HepG2 (cell line): ENCODE measurements at regions not wholly inside any gene's neighbourhood (a gene's known extent, or its start where the extent isn't known, plus 50 kb on each side); places are given as distances from the start of the nearest gene placed in this dataset.

Experiments
- CEBPB ChIP-seq: IDR thresholded peaks from 2 replicates; pipeline ENCODE4 v1.6.1; 2011; ENCODE audit warnings: low read depth, low read length, improper control_type of control experiment, borderline replicate concordance
- DNMT1 ChIP-seq: sonication (generic); formaldehyde crosslinking; IDR thresholded peaks from 2 replicates; pipeline ENCODE4 v1.5.1; 2020; ENCODE audit warnings: mild to moderate bottlenecking, missing genetic modification reagents
- MEIS1 ChIP-seq: sonication (generic); formaldehyde crosslinking; IDR thresholded peaks from 2 replicates; pipeline ENCODE4 v1.9.0; 2021; ENCODE audit warnings: mild to moderate bottlenecking, missing genetic modification reagents, moderate library complexity, borderline replicate concordance
- POLR2A ChIP-seq, 2 experiments: IDR thresholded peaks; 2 replicates each; pipeline ENCODE4 v1.6.1; 2011; ENCODE audit warnings: low read depth in 2 of 2, low read length in 2 of 2, mild to moderate bottlenecking in 1 of 2, moderate library complexity in 1 of 2; ENCODE audit not compliant: insufficient read depth in 1 of 2
- U2AF1 ChIP-seq: fragments of 200-400 bp; formaldehyde crosslinking; optimal IDR thresholded peaks from 2 replicates; pipeline ENCODE3; 2017; ENCODE audit warnings: mild to moderate bottlenecking, low read depth, low read length
- ZNF331 ChIP-seq: sonication (generic); formaldehyde crosslinking; IDR thresholded peaks from 2 replicates; pipeline ENCODE4 v1.4.0; 2020; ENCODE audit warnings: missing genetic modification reagents
- ZNF841 ChIP-seq: sonication (generic); formaldehyde crosslinking; IDR thresholded peaks from 2 replicates; pipeline ENCODE4 v1.8.1; 2023; ENCODE audit warnings: missing genetic modification reagents, borderline replicate concordance
- TF ChIP-seq, protein P1 (sequence below): sonication (generic); formaldehyde crosslinking; IDR thresholded peaks from 2 replicates; pipeline ENCODE4 v1.5.0; 2020; ENCODE audit warnings: mild to moderate bottlenecking, missing genetic modification reagents, moderate library complexity

DNA sequence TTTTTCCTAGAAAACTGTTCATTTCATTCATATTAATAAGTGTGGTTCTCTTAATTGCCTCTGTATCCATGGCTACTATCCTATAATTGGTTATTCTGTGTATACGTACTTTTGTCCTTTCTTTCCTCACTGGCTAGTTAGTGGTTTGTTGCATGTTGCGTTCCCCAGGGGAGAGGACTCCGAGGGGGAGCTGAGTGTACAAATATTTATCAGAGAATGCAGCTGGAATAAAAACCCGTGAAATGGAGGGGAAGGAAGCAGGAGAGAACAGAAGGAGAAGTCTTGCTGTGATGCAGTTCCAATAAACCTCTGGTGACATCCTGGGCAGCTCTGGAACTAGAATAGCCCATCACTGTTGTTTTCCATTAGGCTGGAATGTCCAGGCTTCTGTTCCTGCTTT is 117.1 kb upstream of the RGS6 start:
- TF ChIP-seq ZNF331 (no peak), U2AF1 (no peak), DNMT1 (CRISPR knock-in tag) (no peak), ZNF841 (CRISPR knock-in tag) (no peak), CEBPB (no peak), POLR2A (IDR thresholded peaks at IDR 0.05; ENCODE audit: insufficient read depth in 1 of 2, low read depth in 2 of 2, low read length in 2 of 2) (no peak), MEIS1 (no peak)
- TF ChIP-seq, protein P1, sequence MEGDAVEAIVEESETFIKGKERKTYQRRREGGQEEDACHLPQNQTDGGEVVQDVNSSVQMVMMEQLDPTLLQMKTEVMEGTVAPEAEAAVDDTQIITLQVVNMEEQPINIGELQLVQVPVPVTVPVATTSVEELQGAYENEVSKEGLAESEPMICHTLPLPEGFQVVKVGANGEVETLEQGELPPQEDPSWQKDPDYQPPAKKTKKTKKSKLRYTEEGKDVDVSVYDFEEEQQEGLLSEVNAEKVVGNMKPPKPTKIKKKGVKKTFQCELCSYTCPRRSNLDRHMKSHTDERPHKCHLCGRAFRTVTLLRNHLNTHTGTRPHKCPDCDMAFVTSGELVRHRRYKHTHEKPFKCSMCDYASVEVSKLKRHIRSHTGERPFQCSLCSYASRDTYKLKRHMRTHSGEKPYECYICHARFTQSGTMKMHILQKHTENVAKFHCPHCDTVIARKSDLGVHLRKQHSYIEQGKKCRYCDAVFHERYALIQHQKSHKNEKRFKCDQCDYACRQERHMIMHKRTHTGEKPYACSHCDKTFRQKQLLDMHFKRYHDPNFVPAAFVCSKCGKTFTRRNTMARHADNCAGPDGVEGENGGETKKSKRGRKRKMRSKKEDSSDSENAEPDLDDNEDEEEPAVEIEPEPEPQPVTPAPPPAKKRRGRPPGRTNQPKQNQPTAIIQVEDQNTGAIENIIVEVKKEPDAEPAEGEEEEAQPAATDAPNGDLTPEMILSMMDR (CRISPR knock-in tag) = no peak
